K562 (cell line): ENCODE measurements at regions not wholly inside any gene's neighbourhood (a gene's known extent, or its start where the extent isn't known, plus 50 kb on each side); places are given as distances from the start of the nearest gene placed in this dataset.

Experiments
- ATAC-seq: fragments of 200-7000 bp; cut with Tn5 transposase; 3 replicates; pipeline ENCODE4 v1.9.1; 2020; ENCODE audit warnings: moderate library complexity
- BruUV-seq: library from RNA; stranded (reverse); fragments of 400-500 nt; replicated peaks from 2 replicates; lab custom pipeline; 2021; lab: Mats Ljungman, UMichigan
- CTCF ChIA-PET: fragments of 300-600 bp; formaldehyde crosslinking; extraction: SDS; loops from one replicate; lab custom pipeline; 2021; ENCODE audit warnings: low intra/inter-chr PET ratio; lab: Yijun Ruan, JAX
- POLR2A ChIA-PET: fragments of 300-600, 350-650 bp; sonication (Branson Sonifier 250); formaldehyde crosslinking; extraction: SDS; loops from one replicate; lab custom pipeline; 2021; ENCODE audit warnings: antibody characterized with exemption, inconsistent platforms; lab: Yijun Ruan, JAX
- DNase-seq, 4 experiments: peaks; one replicate each; pipeline versions ENCODE4 v3.0.0 to v3.0.0-alpha.2; 2011 to 2018; ENCODE audit warnings: low spot score in 3 of 4, mixed read lengths in 3 of 4; ENCODE audit errors: extremely low read depth in 1 of 4
- FAIRE-seq: peaks from 2 replicates; lab custom pipeline; 2011; peaks lifted over from hg19 to GRCh38; lab: Jason Lieb, UNC
- H2AFZ ChIP-seq: 2 replicates; pipeline ENCODE4 v1.6.0; 2011; ENCODE audit warnings: low read depth, low read length, control low read depth, inconsistent platforms
- H3K27ac ChIP-seq: fragments of 200-600 bp; 3 replicates; pipeline ENCODE4 v1.8.0; 2011; ENCODE audit warnings: low read depth, mild to moderate bottlenecking, control low read depth, inconsistent platforms, low read length, moderate library complexity, mixed read lengths; ENCODE audit errors: extremely low read depth
- H3K27me3 ChIP-seq, 2 experiments: fragments of 300-600 bp in 1 of 2; 2 replicates in 1 of 2; 3 replicates in 1 of 2; pipeline versions ENCODE4 v1.6.0 to v1.8.0; 2011; ENCODE audit warnings: inconsistent platforms in 2 of 2, low read length in 2 of 2, mild to moderate bottlenecking in 1 of 2, mixed read lengths in 1 of 2, moderate library complexity in 1 of 2; ENCODE audit not compliant: control insufficient read depth in 2 of 2, insufficient read depth in 2 of 2
- H3K36me3 ChIP-seq: fragments of 300-600 bp; 3 replicates; pipeline ENCODE4 v1.8.0; 2011; ENCODE audit warnings: mild to moderate bottlenecking, low read length, inconsistent platforms; ENCODE audit not compliant: control insufficient read depth, insufficient read depth
- H3K4me1 ChIP-seq, 2 experiments: fragments of 200-600 bp in 1 of 2; replicated peaks in 1 of 2; 2 replicates in 1 of 2; 3 replicates in 1 of 2; pipeline versions ENCODE4 v1.5.1 to v1.8.0; 2011; ENCODE audit warnings: inconsistent platforms in 2 of 2, low read length in 2 of 2, mild to moderate bottlenecking in 1 of 2, mixed read lengths in 1 of 2, moderate library complexity in 1 of 2; ENCODE audit not compliant: control insufficient read depth in 2 of 2, insufficient read depth in 2 of 2
- H3K4me2 ChIP-seq: 2 replicates; pipeline ENCODE4 v1.6.1; 2011; ENCODE audit warnings: low read length, control low read depth, inconsistent platforms, mixed read lengths; ENCODE audit not compliant: insufficient read depth
- H3K4me3 ChIP-seq: fragments of 200-600 bp; sonication (generic), shearing (Covaris generic); 2 replicates; pipeline ENCODE4 v1.5.1; 2016; ENCODE audit warnings: control low read depth, inconsistent platforms
- H3K79me2 ChIP-seq: fragments of 200-600 bp; 3 replicates; pipeline ENCODE4 v1.8.0; 2011; ENCODE audit warnings: low read length, inconsistent platforms; ENCODE audit not compliant: control insufficient read depth, insufficient read depth
- H3K9ac ChIP-seq, 2 experiments: 2 replicates each; pipeline versions ENCODE4 v1.6.0 to v1.6.1; 2011; ENCODE audit warnings: low read depth in 2 of 2, low read length in 2 of 2, control low read depth in 1 of 2, inconsistent platforms in 1 of 2, mild to moderate bottlenecking in 1 of 2, mixed read lengths in 1 of 2; ENCODE audit not compliant: insufficient read depth in 1 of 2
- H3K9me1 ChIP-seq: one replicate; pipeline ENCODE4 v1.6.0; 2011; ENCODE audit warnings: inconsistent platforms, mild to moderate bottlenecking, low read length, moderate library complexity; ENCODE audit not compliant: control insufficient read depth, insufficient read depth
- H3K9me3 ChIP-seq: replicated peaks from 2 replicates; pipeline ENCODE4 v1.5.1; 2011; ENCODE audit warnings: low read depth, low read length, inconsistent platforms; ENCODE audit not compliant: control insufficient read depth, insufficient read depth
- H4K20me1 ChIP-seq: replicated peaks from 2 replicates; pipeline ENCODE4 v1.6.1; 2011; ENCODE audit warnings: low read length, inconsistent platforms, mixed read lengths; ENCODE audit not compliant: control insufficient read depth, insufficient read depth
- BHLHE40 ChIP-seq: IDR thresholded peaks from 2 replicates; pipeline ENCODE4 v1.6.1; 2011; ENCODE audit warnings: low read length, improper control_type of control experiment
- BRF1 ChIP-seq: IDR thresholded peaks from 3 replicates; pipeline ENCODE4 v1.6.1; 2011; ENCODE audit warnings: borderline replicate concordance, mild to moderate bottlenecking; ENCODE audit not compliant: insufficient read length; ENCODE audit errors: extremely low read depth
- CBFA2T3 ChIP-seq: fragments of 450-650 bp; IDR thresholded peaks from 2 replicates; pipeline ENCODE4 v1.6.1; 2017
- CBX5 ChIP-seq: IDR thresholded peaks from 2 replicates; pipeline ENCODE4 v1.6.1; 2014; ENCODE audit warnings: low read depth, borderline replicate concordance
- HDAC3 ChIP-seq: fragments of 450-650 bp; IDR thresholded peaks from 2 replicates; pipeline ENCODE4 v1.6.1; 2018; ENCODE audit warnings: borderline replicate concordance, mild to moderate bottlenecking, moderate library complexity; ENCODE audit not compliant: partially characterized antibody
- HMG20B ChIP-seq: fragments of 250-450 bp; sonication (Bioruptor Pico); IDR thresholded peaks from 2 replicates; pipeline ENCODE4 v1.5.0; 2021; ENCODE audit warnings: mild to moderate bottlenecking
- JUN ChIP-seq, 2 experiments: sonication (generic) in 1 of 2; formaldehyde crosslinking in 1 of 2; IDR thresholded peaks; 2 replicates each; pipeline versions ENCODE4 v1.6.1 to v1.8.0; 2012 to 2022; ENCODE audit warnings: borderline replicate concordance in 2 of 2, mild to moderate bottlenecking in 2 of 2, improper control_type of control experiment in 1 of 2, low read depth in 1 of 2, low read length in 1 of 2, missing genetic modification reagents in 1 of 2
- KAT8 ChIP-seq: fragments of 450-650 bp; IDR thresholded peaks from 2 replicates; pipeline ENCODE4 v1.6.1; 2016; ENCODE audit warnings: low read depth, mild to moderate bottlenecking
- MED1 ChIP-seq: sonication (generic); formaldehyde crosslinking; IDR thresholded peaks from 2 replicates; pipeline ENCODE4 v1.8.1; 2023; ENCODE audit warnings: missing genetic modification reagents, borderline replicate concordance
- MEIS2 ChIP-seq: fragments of 450-650 bp; IDR thresholded peaks from 2 replicates; pipeline ENCODE4 v1.6.1; 2014; ENCODE audit warnings: mild to moderate bottlenecking; ENCODE audit not compliant: partially characterized antibody
- OTX1 ChIP-seq: fragments of 450-650 bp; formaldehyde crosslinking; IDR thresholded peaks from 2 replicates; pipeline ENCODE4 v1.4.0; 2022; ENCODE audit warnings: mild to moderate bottlenecking
- RBBP5 ChIP-seq: fragments of 200-600 bp; sonication (generic); IDR thresholded peaks from 2 replicates; pipeline ENCODE4 v1.6.1; 2012; ENCODE audit warnings: borderline replicate concordance, mild to moderate bottlenecking, low read length, control low read depth, inconsistent platforms; ENCODE audit not compliant: insufficient read depth, poor library complexity, severe bottlenecking
- RFX5 ChIP-seq: IDR thresholded peaks from 2 replicates; pipeline ENCODE4 v1.6.1; 2011; ENCODE audit warnings: low read depth, mild to moderate bottlenecking, improper control_type of control experiment, low read length
- ZKSCAN3 ChIP-seq: fragments of 250-450 bp; sonication (Bioruptor Pico); IDR thresholded peaks from 2 replicates; pipeline ENCODE4 v1.4.0; 2020
- ZNF24 ChIP-seq: fragments of 450-650 bp; IDR thresholded peaks from 2 replicates; pipeline ENCODE4 v1.6.1; 2016
- ZNF584 ChIP-seq: fragments of 200-800 bp; sonication (Bioruptor generic); IDR thresholded peaks from 2 replicates; pipeline ENCODE4 v1.6.1; 2016; ENCODE audit warnings: low read depth, mild to moderate bottlenecking, missing genetic modification characterization, missing compliant biosample characterization
- ZNF77 ChIP-seq: fragments of 250-450 bp; sonication (Bioruptor Pico); IDR thresholded peaks from 2 replicates; pipeline ENCODE4 v1.5.0; 2020
- WGBS: fragments of 100-300 bp; shearing (Covaris generic); methylation state at CpG from one replicate; pipeline ENCODE4 v1.1.6; 2016; ENCODE audit warnings: low coverage, mixed read lengths; ENCODE audit not compliant: insufficient coverage; ENCODE audit errors: missing lambda C conversion rate; 5-methylcytosine and 5-hydroxymethylcytosine counted together
- in situ Hi-C: fragments of 300-500 bp; cut with MboI; formaldehyde crosslinking; loops from 4 replicates; pipeline ENCODE4 v1.15.0; 2018; ENCODE audit warnings: inconsistent platforms, mixed read lengths
- intact Hi-C: fragments of 100-400 bp; cut with micrococcal nuclease; formaldehyde crosslinking; loops from 2 replicates; pipeline ENCODE4 v1.14.2; 2022

- TF ChIP-seq RFX5 (no peak), CBFA2T3 (no peak), JUN (IDR thresholded peaks at IDR 0.05; ENCODE audit: borderline replicate concordance, low read depth, low read length) (no peak), JUN (CRISPR knock-in tag; IDR thresholded peaks at IDR 0.05; ENCODE audit: borderline replicate concordance) (no peak), OTX1 (CRISPR knock-in tag) (no peak), HDAC3 (no peak), MEIS2 (no peak), ZNF24 (no peak), MED1 (CRISPR knock-in tag) (no peak), HMG20B (CRISPR knock-in tag) (no peak), ZKSCAN3 (CRISPR knock-in tag) (no peak), BHLHE40 (no peak), RBBP5 (no peak), BRF1 (no peak), KAT8 (no peak), ZNF77 (CRISPR knock-in tag) (no peak), CBX5 (no peak), ZNF584 (no peak)
- BruUV-seq: no TSS peak
- Histone ChIP-seq H3K27me3 (no peaks in the 10 kb centered on the region), H3K79me2 (no peaks in the 10 kb centered on the region), H3K9me1 (no peaks in the 10 kb centered on the region), H3K4me1 (no peaks in the 10 kb centered on the region), H3K36me3 (no peaks in the 10 kb centered on the region), H3K4me3 (no peak overlapping the region), H3K27ac (no peak overlapping the region), H3K9me3 (no peaks in the 10 kb centered on the region), H4K20me1 (no peaks in the 10 kb centered on the region), H2AFZ (no peak overlapping the region), H3K4me2 (no peak overlapping the region), H3K9ac (no peak overlapping the region)
- ChIA-PET POLR2A (interaction anchor here (0.8 to 1.2 kb wide), 4 partner anchors 10 to 49 kb away, joined by 3 to 4 read pairs (median 3); no protein-coding TSS in a partner anchor), CTCF (no interaction called here)
- FAIRE-seq: no peak
- no peak for ATAC-seq
- WGBS: 0% methylated on average over 3 of the region's 3 CpGs
- DNase-seq: no peak
- intact Hi-C loops (no loop called here), in situ Hi-C loops (no loop called here)
Observed at GRCh38 chr1:228849011-228849541, 113.8 kb downstream of the RHOU start.
